ENCODE measurements at regions not wholly inside any gene's neighbourhood (a gene's known extent, or its start where the extent isn't known, plus 50 kb on each side); places are given as distances from the start of the nearest gene placed in this dataset.

GRCh38 chr2:13005048-13005447, 288.3 kb downstream of the TRIB2 start:
- no peak for TF ChIP-seq CTCF (optimal IDR thresholded peaks at IDR 0.05 in 1 of 3, IDR thresholded peaks at IDR 0.05 in 1 of 3, conservative IDR thresholded peaks at IDR 0.05 in 1 of 3; ENCODE audit: extremely low read depth in 1 of 3, insufficient read depth in 2 of 3, low read length in 3 of 3)
- no peak for TF ChIP-seq EZH2 (IDR thresholded peaks at IDR 0.05; ENCODE audit: low read length)
